HK-2 (cell line): ENCODE measurements at regions not wholly inside any gene's neighbourhood (a gene's known extent, or its start where the extent isn't known, plus 50 kb on each side); places are given as distances from the start of the nearest gene placed in this dataset.

Source experiments
- DNase-seq: peaks from one replicate; pipeline ENCODE4 v3.0.0-alpha.2; 2018; ENCODE audit not compliant: unreplicated experiment

DNA sequence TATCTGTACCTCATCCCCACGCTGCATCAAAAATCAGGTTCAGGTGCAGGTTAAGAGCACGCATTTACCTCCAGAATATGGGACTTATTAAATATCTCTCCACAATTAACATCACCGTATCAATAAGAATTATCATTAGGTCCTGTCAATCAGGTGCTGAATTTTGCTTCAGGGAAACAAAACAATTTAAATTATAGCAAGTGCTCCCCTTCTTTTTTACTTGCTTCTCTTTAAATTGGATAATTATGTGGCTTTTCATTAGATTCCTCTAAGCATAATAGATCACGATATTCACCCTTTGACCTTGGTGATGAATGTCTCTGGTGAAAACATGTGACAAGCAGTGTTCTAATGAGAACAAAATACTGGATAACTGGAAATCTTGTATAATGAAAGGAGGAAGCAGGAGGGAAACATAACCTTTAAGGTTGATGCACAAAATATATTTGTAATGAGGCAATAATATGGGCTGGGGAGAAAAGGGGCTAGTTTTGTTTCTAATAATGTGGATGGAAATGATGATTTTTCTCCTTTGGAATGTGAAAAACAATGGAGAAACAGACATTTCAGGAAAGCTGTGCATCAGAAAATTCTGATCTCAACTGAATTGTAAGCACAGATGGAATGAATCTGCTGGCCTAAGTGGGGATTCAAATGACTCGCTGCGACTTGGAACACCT, 166.9 kb downstream of the SNX10 start:
- no peak for DNase-seq

DNA sequence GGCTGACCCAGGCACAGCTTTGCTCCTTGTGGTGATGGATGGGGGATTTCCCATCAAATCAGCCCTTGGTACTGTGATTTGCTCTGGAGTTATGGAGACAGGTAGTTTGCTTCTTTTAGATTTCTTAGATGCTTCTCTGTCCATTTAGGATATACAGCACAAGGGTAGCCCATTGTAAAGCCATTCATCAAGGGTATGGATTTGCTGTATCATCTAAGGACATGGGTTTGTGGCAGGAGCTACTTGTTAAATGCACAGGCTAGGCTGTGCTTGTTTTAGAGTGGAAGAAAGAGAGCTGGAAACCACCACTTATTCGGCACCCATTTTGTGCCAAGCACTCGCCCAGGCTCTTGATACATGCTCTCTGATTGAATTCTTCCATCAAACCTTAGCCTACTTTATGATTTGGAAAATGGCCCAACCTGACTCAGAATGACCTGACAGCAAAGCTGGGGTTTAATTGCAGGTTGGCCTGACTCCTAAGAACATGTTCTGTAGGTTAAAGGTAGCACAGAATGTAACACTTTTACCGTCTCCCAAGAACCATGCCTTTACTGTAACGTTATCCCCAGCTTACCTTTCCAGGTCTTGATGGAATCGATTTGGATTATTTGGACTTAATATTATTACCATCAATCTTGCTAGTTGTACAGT, 168.0 kb downstream of the SNX10 start:
- DNase-seq: no peak

DNA sequence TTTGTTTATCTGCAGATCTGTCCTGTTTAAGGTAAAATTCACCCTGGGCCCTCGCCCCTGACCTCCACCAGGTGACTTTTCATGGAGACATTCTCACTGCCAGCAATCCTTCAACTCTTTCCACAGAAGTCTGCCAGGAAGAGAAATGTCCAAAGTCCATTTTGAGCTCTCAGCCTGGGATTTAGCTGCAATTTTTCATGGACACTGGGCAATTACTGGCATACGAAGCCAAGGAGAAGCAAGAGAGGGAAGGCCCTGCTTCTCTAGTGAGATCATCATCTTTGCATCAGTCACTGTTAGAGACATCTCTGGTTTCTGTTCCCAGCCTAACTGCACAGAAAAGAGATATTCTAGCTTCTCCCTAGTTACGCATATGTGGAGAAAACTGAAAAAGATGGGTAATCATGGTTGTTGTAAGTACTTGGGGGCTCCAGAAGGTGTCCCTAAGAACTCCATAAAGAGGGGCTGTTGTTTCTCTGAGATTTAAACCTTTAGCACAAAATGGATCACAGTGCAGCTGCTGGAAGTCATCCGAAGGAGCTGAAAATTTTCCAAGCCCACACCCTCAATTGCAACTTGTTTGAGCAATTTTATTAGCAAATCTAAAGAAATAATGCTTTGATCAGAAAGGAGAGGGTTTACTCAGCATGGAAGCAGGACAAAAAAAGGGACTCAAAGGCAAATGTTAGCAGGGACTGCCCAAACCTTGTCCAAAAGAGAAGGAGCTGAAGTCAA, 168.9 kb downstream of the SNX10 start:
- no peak for DNase-seq

DNA sequence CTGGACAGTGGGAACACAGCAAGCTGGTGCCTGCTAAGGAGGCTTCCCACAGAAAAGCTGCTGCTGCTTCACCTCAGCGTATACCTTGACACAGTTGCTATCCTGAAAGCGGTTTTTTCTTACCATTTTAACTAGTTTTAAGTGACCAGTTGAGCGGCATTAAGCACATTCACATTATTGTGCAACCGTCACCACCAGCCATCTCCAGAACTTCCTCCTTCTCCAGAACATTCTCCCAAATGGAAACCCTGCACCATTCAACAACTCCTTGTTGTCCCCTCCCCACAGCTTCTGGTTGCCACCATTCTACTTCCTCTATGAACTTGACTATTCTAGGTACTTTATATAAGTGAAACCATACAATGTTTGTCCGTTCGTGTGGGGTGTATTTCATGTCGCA, 169.9 kb downstream of the SNX10 start:
- no peak for DNase-seq

DNA sequence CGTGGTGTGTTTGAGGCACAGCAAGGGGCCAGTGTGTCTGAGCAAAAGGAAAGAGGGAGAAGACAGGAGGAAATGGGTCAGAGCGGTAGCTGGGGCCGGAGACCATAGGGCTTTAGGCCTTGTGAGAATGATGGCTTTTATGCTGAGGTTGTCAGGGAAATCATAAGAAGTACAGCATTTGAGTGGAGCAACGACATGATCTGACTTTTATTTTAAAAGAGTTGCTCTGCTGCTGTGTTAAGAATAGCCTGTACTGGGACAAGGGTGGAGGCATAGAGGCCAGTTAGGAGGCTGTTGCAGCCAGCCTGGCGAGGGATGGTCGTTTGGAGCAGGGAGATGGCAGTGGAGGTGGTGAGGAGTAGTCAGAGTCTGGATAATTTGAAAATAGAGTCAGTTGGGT, 174.3 kb downstream of the SNX10 start:
- no peak for DNase-seq

DNA sequence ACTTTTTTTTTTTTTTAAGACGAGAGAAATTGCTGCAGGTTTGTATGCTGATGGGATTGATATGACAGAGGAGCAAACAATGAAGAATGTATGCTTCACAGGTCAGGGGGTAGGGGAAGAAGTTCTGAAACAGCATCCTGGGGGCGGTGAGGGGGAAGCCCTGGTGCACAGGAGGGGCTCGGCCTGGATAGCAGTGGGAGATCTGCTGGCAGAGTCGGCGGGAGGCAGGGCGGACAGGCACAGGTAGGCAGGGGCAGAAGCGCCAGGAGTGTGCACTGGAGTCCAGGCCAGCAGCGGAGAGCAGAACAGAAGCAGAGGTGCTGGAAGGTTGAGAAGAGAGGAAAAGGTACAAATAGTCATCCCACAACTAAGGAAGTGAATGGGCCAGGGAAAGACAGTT, 175.4 kb downstream of the SNX10 start:
- DNase-seq: no peak

DNA sequence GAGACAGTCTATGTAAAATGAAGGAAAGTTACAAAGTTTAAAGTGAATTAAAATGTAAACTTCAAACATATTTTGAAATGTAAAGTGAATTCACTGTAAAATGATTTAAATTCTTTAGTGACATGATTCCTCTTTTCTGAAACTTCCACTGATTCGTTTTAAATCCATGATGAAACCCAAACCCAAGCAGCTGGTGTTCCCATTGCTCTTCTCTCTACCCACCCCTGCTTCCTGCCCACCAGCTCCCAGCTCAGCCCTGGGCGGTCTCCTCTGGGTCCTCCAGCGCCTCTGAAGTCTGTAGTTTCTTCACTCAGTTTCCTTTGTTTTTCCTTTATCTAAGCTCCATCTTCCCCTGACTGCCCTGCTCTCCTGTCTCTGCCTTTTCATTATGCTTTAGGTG, 175.9 kb downstream of the SNX10 start:
- no peak for DNase-seq

DNA sequence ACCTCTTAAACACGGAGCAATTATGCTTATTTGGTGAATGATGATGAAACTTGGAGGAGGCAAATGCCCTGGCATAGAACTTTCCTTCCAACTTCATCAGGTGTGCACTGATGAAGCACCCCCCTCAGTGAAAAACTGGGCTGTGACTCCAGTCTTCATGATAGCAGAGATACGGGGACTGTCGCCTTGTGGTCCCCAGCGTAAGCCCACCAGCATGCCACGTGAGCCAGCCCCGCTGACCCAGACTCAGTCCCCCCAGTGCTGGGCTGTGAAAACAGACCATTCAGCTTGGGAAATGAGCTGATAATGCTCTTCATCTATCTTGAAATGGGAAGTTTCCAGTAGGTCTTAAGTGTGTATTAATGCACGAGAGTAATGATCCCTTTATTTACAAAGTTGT, 177.0 kb downstream of the SNX10 start:
- DNase-seq: no peak

DNA sequence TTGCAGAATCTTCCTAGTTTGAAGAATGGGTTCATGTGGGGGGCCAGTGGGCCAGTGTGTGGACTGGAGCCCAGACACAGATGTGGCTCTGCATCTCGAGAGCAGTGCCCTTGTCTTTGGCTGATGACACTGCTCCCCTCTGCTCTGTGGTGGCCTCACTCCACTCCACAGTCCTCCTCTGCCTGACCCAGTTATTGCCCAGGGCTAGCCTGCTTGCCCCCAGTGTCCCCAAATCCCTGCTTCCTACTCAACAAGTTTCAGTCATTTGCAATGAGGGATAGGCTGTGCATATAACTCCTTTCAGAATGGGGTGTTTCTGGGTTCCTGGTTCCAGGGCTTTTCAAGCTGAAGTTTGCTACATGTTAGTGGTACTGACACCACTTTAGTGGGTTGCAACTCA, 177.5 kb downstream of the SNX10 start:
- DNase-seq: no peak

DNA sequence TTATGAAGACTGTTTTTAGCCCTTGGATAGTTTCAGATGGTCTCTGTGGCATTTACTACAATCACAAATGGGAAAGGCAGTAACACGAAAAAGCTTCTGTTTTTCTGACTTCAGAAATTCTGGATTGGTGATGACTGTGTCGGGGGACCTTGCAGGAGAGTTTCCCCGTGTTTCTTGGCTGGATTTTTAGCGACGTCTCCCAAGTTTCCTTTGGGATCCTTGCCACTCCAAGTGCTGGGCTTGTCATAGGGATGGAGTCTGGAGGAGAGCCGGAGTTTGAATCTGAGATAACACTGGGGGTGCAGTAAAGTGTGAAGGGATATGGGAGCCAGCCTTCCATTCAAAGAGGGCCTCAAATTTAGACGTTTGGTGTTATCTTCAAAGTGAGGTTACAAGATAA, 179.0 kb downstream of the SNX10 start:
- DNase-seq: no peak

DNA sequence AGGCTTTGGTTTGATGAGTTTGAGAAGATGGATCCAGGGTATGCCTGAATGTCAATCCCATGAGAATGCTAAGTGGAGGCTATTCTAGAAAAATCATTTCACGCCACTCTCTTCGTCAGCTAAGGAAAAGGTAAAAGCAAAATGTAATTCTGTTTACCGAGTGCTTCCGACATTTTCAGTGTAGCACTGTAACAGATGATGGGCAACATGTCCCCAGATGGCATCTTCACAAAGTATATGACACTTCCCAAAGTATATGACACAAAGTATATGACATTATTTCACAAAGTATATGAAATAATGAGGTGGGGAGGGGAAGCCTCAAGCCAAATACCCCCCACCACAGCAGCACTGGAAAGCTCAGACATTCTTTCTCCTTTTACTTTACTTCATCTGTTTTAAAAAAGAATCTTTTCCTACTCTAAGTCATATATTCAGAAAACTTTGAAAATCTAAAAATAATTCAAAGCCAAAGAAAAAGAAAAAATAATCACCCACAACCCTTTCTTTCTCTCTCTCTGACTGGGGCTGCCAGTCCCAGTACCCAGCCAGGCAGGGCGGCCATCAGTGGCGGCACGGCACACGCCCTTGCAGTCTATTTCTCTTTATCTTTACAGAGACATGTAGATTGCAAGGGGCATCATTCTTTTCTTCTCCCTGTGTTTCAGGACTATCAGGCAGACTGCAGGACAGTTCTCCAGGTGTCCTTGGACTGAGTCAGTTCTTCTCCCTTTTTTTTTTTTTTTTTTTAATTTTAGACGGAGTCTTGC, 179.8 kb downstream of the SNX10 start:
- no peak for DNase-seq

DNA sequence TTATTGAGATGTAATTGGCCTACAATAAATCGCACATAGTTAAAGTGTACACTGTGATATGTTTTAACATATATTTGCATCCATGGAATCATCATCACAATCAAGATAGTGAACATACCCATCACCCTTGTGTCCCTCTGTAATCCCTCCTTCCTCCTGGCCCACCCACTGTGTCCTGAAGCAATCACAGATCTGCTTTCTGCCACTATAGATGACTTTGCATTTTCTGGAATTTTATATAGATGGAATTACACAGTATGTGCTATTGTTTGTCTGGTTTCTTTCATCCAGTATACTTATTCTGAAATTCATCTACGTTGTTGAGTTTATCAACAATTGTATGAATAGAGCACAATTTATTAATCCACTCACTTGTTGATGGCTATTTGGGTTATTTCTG, 181.3 kb downstream of the SNX10 start:
- DNase-seq: no peak

DNA sequence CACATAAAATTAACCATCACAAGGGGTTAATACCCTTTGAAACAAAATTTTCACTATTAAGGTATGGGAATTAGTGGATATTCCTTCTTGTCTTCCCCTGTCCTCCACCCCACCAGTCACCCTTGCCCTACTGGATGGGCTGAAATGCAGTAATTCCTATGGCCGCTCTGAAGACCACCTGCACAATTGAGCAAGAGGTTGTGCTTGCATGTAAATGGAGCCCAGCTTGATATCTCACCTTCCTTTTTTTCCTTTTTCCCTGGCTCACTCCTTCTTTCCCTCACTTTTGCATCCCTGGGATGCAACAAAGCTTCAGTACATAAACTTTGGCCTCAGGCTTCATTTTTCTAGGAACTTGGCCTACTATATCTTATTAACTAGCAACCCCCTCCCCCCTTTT, 184.6 kb downstream of the SNX10 start:
- DNase-seq: no peak

DNA sequence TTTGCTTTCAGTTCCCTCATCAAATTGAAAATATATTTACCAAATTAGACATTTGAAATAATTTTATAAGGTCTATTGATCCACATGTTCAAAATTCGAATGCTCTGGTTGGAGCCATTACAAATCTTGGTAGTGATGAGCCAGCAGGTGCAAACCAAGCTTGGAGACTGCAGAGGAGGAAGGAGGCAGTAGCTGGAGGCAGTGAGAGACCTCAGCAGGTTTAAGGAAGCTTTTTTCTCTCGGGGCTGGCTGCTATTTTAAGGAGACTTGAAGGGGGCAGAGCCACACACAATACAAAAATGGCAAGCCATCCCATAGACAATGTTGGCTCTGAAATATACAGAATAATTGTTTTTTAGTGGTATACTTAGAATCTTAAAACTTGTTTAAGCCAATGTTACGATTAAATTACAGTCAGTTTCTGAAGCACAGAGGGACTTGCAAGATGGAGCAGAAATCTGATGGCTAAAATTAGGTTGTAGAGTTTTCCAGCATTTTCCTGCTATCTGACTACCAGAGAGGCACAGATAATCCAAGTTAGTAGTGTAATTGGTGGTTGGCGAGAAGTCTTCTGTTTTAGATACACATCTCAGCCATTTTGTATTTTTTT, 185.8 kb downstream of the SNX10 start:
- no peak for DNase-seq

DNA sequence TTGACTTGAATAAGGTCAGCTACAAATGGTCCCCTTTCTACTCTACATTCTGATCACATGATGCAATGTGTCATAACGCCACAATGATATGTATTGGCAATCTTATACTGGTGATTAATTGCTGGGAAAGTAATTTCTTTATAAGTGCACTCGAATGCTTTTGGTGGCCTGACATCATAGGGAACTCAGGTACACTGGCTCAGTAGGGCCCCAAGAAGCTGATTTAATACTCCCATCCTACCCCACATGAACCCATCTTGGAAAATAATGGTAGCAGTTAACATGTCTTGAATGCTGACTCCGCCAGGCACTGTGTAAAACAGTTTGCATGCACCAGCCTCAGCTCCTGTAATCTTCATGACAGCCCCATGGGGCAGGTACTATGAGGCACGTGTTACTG, 186.9 kb downstream of the SNX10 start:
- no peak for DNase-seq

DNA sequence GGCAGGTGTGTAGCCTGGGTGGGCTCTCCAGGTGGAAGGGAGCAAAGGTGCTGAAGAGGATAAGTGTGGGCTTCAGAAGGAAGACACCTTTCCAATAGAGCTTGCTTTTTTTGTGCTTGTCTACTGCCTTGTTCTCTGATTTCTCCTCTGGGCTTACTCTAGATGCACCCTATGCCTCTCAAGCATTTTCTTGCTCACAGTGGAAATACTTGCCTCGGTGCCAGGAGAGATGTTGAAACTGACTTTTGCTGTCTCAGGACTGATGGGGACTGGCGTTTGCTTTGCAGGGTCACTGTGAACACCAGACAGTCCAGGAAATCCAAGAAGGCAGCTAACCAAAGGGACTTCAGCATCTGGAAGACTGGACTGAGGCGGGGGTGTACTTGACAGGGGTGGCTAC, 187.9 kb downstream of the SNX10 start:
- no peak for DNase-seq

DNA sequence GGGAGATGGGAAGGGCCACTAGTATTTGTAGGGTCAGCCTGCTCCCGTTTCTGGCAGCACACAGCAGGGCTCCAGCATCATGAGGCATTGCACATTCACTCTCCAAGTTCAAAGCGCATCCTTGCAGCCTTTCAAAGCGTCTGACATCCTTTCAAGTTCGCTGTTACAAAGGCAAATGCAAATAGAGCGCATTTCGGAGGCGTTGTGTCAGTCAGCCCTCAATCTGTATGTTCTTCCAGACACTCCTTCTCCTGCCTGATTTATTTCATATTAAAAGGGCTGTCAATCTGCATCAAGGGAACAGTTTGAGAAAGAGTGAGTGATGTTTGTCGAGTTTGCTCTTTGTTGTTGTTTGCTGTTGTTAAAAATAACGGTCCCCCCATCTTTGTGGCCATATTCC, 188.5 kb downstream of the SNX10 start:
- DNase-seq: no peak

DNA sequence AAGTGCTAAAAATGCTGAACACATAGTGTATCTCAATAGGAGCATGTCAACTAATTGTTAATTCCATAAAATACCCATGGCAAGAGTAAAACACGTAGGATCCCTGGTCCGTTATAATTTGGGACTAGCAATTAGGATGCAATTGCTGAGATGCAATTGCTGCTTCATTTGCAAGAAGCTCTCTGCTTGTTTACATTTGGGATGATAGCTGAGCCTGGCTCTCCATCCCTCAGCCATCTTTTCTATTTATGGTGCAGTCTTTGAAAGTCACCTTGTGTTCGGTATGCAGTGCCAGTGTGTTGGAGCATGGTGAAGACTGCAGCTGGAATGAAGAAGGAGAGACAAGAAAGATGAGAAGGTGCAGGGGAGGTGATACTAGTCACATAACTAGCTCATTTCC, 191.3 kb downstream of the SNX10 start:
- no peak for DNase-seq

DNA sequence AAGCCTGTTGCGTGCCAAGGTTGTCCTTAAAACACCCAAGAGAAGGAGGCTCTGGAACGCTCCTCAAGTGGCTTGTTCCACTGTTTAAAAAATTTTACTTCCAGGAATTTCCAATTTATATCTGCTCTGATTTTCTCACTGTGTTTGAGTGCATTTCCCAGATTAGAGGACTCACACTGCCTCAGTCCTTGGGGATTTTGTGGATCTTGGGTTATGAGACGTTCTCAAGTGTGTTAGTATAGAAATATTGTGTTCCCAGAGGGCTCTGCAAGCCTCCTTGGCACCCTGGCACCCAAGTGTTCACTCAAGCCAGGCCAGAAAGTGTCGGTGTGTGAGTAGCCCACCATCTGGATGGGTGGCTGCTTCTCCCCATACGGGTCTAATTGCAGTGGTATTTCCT, 192.2 kb downstream of the SNX10 start:
- DNase-seq: no peak

DNA sequence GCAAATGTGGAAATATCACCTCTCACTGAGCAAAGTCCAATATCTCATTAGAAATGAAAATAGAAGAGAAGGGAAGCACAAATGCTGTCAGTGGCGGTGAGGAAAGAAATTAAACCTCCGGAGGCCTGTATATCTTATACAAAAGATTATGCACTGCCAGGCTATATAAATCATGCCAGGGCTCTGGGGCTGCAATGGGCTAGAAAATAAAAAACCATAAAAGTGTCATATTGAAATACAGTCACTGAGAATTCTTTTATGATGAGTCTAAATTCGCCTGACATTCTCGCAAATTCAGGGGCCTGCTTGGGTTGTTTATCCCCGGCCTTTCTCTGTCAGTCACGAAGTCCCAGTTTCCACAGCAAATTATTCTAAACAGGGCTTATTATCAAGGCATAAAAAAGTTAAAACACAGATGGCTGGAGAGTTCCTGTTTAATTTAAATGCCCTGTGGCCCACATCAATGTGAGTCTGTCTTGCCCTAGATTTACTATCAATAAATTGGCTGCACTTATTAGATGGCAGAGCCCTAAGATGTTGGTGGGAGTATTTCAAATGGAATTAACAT, 193.8 kb downstream of the SNX10 start:
- no peak for DNase-seq

DNA sequence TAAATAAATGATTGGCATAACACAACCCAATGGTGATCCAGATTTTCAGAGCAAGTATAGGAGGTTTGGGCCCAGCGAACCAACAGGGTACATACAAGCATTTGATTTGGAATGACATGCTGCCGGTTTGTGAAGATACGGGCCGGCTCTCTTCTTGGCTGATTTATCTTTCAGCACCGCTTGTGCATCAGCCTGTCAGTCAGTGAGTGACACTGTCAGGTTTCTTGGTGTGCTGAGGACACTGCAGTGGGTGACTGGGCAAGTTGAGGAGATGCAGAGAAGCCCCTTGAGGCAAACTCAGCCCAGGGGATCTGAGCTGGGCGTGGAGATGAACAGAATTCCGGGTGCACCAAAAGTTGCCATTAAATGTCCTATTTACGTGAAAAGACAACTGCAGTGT, 194.5 kb downstream of the SNX10 start:
- no peak for DNase-seq
